Stimulated activated memory B cell treated with anti-CD40 and anti-IgM and Interleukin-4, amounts not matched to agents 10 μg/mL and 1 μg/mL and 100 μg/mL, for 72 hours (primary cell): ENCODE measurements at regions not wholly inside any gene's neighbourhood (a gene's known extent, or its start where the extent isn't known, plus 50 kb on each side); places are given as distances from the start of the nearest gene placed in this dataset.

ENCODE experiments used
- ATAC-seq: fragments of 150-1000 bp; cut with Tn5 transposase; 2 replicates; pipeline ENCODE4 v1.10.0; 2021
- H3K27ac Mint-ChIP-seq: one replicate; pipeline ENCODE4 v1.8.0; 2022; ENCODE audit warnings: mild to moderate bottlenecking, mixed read lengths
- H3K27me3 Mint-ChIP-seq: one replicate; pipeline ENCODE4 v1.8.0; 2022; ENCODE audit warnings: mixed read lengths
- H3K36me3 Mint-ChIP-seq: one replicate; pipeline ENCODE4 v1.8.0; 2022; ENCODE audit warnings: mixed read lengths
- H3K4me1 Mint-ChIP-seq: one replicate; pipeline ENCODE4 v1.8.0; 2022; ENCODE audit warnings: mixed read lengths
- H3K4me3 Mint-ChIP-seq: one replicate; pipeline ENCODE4 v1.8.0; 2022; ENCODE audit warnings: mild to moderate bottlenecking, moderate library complexity, mixed read lengths
- H3K9me3 Mint-ChIP-seq: one replicate; pipeline ENCODE4 v1.8.0; 2022; ENCODE audit warnings: mixed read lengths

- Mint-ChIP-seq H3K4me1 (no peaks in the 10 kb centered on the region), H3K9me3 (no peaks in the 10 kb centered on the region), H3K36me3 (no peaks in the 10 kb centered on the region), H3K27me3 (no peaks in the 10 kb centered on the region), H3K4me3 (no peak overlapping the region), H3K27ac (no peak overlapping the region)
- ATAC-seq, result no peak
Measured at GRCh38 chr7:11895337-11895736, 63.3 kb upstream of the THSD7A start.

- Mint-ChIP-seq H3K9me3 (no peaks in the 10 kb centered on the region), H3K4me1 (no peaks in the 10 kb centered on the region), H3K36me3 (no peaks in the 10 kb centered on the region), H3K27ac (no peak overlapping the region), H3K27me3 (no peaks in the 10 kb centered on the region), H3K4me3 (no peak overlapping the region)
- no peak for ATAC-seq
Measured at GRCh38 chr7:11896663-11897062, 64.7 kb upstream of the THSD7A start.

GRCh38 chr7:11899247-11899646 lies 67.2 kb upstream of the THSD7A start:
- H3K4me1 Mint-ChIP-seq, result no peaks in the 10 kb centered on the region
- no peak overlapping the region for H3K27ac Mint-ChIP-seq
- ATAC-seq, result no peak
- H3K36me3 Mint-ChIP-seq, result no peaks in the 10 kb centered on the region
- H3K27me3 Mint-ChIP-seq, result no peaks in the 10 kb centered on the region
- H3K9me3 Mint-ChIP-seq, result no peaks in the 10 kb centered on the region
- H3K4me3 Mint-ChIP-seq, result no peak overlapping the region

- H3K27ac Mint-ChIP-seq, result no peak overlapping the region
- H3K36me3 Mint-ChIP-seq, result no peaks in the 10 kb centered on the region
- no peaks in the 10 kb centered on the region for H3K4me1 Mint-ChIP-seq
- ATAC-seq, result no peak
- no peaks in the 10 kb centered on the region for H3K9me3 Mint-ChIP-seq
- no peak overlapping the region for H3K4me3 Mint-ChIP-seq
- H3K27me3 Mint-ChIP-seq, result no peaks in the 10 kb centered on the region
Measured at GRCh38 chr7:11910253-11910652, 78.3 kb upstream of the THSD7A start.

DNA sequence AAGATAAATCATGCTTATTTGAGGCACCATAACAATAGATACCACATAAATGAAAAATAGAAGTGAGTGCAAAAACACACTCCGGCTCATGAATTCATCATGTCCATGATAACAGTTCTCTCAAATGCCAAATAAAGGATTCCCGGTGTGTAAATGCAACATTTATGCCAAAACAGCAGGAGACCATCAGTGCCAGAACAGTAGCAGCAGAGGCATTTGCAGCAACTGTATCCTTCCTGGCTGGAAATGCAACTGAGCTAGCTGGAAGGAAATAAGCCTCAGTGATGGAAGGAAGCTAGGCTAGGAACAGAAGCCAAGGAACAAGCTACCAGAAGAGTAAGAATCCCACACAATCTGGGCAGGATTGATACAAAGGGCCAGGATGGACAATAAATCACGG lies 79.9 kb upstream of the THSD7A start:
- no peak for ATAC-seq
- H3K4me3 Mint-ChIP-seq, result no peak overlapping the region
- H3K9me3 Mint-ChIP-seq, result no peaks in the 10 kb centered on the region
- H3K27ac Mint-ChIP-seq, result no peak overlapping the region
- no peaks in the 10 kb centered on the region for H3K27me3 Mint-ChIP-seq
- H3K36me3 Mint-ChIP-seq, result no peaks in the 10 kb centered on the region
- H3K4me1 Mint-ChIP-seq, result no peaks in the 10 kb centered on the region

DNA sequence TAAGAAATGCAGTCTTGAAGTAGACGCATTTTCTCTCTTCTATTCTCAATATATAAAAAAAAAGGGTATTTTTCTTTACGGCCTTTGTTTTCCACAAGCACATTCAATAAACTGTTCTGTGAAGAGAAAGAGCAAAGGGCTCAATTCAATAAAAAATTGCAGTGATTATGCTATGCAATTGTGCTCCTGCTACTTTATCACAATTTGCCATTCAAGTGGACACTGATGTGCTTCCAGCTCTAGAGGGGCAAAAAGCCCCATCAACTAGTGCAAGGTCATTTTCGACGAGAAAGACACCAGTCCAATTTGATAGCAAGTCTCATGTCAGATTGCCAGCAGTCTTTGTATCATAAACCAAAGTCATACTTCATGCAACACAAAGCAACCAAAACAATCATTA lies 82.6 kb upstream of the THSD7A start:
- no peaks in the 10 kb centered on the region for H3K27me3 Mint-ChIP-seq
- H3K9me3 Mint-ChIP-seq, result peaks cover 2% of the 10 kb centered on the region
- no peak overlapping the region for H3K27ac Mint-ChIP-seq
- no peak overlapping the region for H3K4me3 Mint-ChIP-seq
- no peaks in the 10 kb centered on the region for H3K4me1 Mint-ChIP-seq
- ATAC-seq, result no peak
- no peaks in the 10 kb centered on the region for H3K36me3 Mint-ChIP-seq

DNA sequence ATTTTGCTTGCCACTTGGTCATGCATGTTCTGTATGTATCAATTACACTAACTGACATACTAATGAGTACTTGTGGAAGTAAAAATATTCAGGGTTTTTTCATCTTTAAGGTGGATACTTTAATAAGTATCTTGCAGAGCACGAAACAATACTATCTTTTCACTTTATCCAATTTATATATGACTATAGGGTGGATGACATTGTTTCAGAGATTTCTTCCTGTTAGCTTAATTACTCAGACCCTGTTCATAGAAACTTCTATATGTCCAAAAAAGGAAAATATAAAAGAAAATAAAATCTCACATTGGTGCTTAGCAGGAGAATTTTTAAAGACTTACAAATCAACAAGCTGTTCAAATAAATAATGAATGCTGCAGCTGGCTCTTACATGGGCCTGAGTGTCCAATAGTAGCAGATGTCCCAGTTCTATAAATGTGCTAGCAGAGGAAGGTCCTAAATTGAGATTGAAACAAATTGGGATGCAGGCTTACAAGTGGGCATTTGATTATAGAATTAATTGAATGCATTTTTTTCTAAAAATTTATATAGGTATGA lies 91.5 kb upstream of the THSD7A start:
- Mint-ChIP-seq H3K9me3 (peaks cover 2% of the 10 kb centered on the region), H3K27ac (no peak overlapping the region), H3K36me3 (no peaks in the 10 kb centered on the region), H3K4me3 (no peak overlapping the region), H3K27me3 (no peaks in the 10 kb centered on the region), H3K4me1 (no peaks in the 10 kb centered on the region)
- no peak for ATAC-seq

DNA sequence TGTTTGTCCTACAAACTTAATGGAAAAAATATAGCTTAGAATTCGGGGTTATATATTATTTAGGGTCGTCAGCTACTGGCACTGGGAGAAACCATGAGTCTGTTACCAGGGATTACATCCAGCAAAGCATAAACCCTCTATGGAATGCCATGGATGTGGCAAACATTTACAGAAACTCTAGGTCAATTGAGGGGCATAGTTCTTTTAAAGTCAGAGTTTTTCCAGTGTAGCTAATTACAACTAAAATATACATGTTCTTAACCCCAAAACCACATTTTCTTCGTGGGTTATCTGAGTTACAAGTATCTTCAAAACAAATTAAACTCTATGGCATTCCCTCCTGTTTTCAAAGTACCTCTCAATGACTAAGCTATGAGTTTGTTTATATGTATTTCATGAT lies 99.3 kb upstream of the THSD7A start:
- no peaks in the 10 kb centered on the region for H3K27me3 Mint-ChIP-seq

GRCh38 chr7:11934796-11935195 lies 102.8 kb upstream of the THSD7A start:
- ATAC-seq, result no peak
- Mint-ChIP-seq H3K4me1 (no peaks in the 10 kb centered on the region), H3K27ac (no peak overlapping the region), H3K4me3 (no peak overlapping the region), H3K27me3 (no peaks in the 10 kb centered on the region), H3K36me3 (no peaks in the 10 kb centered on the region), H3K9me3 (no peaks in the 10 kb centered on the region)

More for the DNA sequence above, 99.3 kb upstream of the THSD7A start:
- H3K36me3 Mint-ChIP-seq, result no peaks in the 10 kb centered on the region
- no peaks in the 10 kb centered on the region for H3K4me1 Mint-ChIP-seq
- no peaks in the 10 kb centered on the region for H3K9me3 Mint-ChIP-seq
- H3K27ac Mint-ChIP-seq, result no peak overlapping the region
- no peak for ATAC-seq
- no peak overlapping the region for H3K4me3 Mint-ChIP-seq

DNA sequence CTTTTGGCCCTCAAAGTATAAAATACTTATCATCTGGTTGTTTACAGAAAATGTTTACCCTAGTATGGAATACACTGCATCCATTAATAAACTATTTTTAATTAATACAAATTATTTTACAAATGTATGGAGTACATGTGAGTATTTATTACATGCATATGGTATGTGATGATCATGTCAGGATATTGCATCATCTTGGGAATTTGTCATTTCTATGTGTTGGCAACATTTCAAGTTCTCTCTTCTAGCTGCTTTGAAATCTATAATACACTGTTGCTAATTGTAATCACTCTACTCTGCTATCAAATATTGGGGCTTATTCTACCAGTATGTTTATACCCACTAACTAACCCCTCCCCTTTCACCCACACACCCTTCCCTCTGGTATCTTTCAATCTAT lies 103.9 kb upstream of the THSD7A start:
- no peaks in the 10 kb centered on the region for H3K9me3 Mint-ChIP-seq
- H3K36me3 Mint-ChIP-seq, result no peaks in the 10 kb centered on the region
- no peak overlapping the region for H3K27ac Mint-ChIP-seq
- ATAC-seq, result no peak
- H3K4me1 Mint-ChIP-seq, result no peaks in the 10 kb centered on the region
- H3K27me3 Mint-ChIP-seq, result no peaks in the 10 kb centered on the region
- H3K4me3 Mint-ChIP-seq, result no peak overlapping the region

GRCh38 chr7:11946794-11947193 lies 114.8 kb upstream of the THSD7A start:
- ATAC-seq, result no peak
- no peaks in the 10 kb centered on the region for H3K4me1 Mint-ChIP-seq
- H3K36me3 Mint-ChIP-seq, result no peaks in the 10 kb centered on the region
- H3K4me3 Mint-ChIP-seq, result no peak overlapping the region
- H3K27ac Mint-ChIP-seq, result no peak overlapping the region
- no peaks in the 10 kb centered on the region for H3K27me3 Mint-ChIP-seq
- H3K9me3 Mint-ChIP-seq, result peaks cover 12% of the 10 kb centered on the region

DNA sequence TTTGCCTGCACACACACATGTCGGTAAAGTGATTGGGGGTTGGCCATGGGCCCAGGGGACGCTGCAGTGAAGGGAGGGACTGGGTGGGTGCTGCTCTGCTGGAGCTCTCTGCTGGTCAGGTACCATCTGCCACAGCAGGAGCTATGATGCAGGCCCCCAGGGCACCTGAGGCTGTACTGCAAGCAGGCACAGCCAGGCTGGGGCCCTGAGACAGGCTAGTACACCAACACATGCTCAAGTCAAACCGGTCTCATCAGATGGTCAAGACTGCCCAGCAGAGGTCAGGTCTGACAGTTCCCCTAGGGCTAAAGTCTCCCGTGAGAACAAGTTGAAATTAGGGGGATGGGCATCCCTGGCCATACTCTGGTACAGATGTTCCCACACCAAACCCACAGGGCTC lies 118.3 kb upstream of the THSD7A start:
- ATAC-seq, result no peak
- Mint-ChIP-seq H3K27ac (no peak overlapping the region), H3K36me3 (no peaks in the 10 kb centered on the region), H3K9me3 (peaks cover 8% of the 10 kb centered on the region), H3K27me3 (no peaks in the 10 kb centered on the region), H3K4me1 (no peaks in the 10 kb centered on the region), H3K4me3 (no peak overlapping the region)

- peaks cover 6% of the 10 kb centered on the region for H3K9me3 Mint-ChIP-seq
- H3K36me3 Mint-ChIP-seq, result no peaks in the 10 kb centered on the region
- no peaks in the 10 kb centered on the region for H3K4me1 Mint-ChIP-seq
- no peak for ATAC-seq
- H3K4me3 Mint-ChIP-seq, result no peak overlapping the region
- H3K27me3 Mint-ChIP-seq, result no peaks in the 10 kb centered on the region
- H3K27ac Mint-ChIP-seq, result no peak overlapping the region
Measured at GRCh38 chr7:11950942-11951341, 118.9 kb upstream of the THSD7A start.

GRCh38 chr7:11951909-11952308 lies 119.9 kb upstream of the THSD7A start:
- no peak overlapping the region for H3K4me3 Mint-ChIP-seq
- no peaks in the 10 kb centered on the region for H3K36me3 Mint-ChIP-seq
- ATAC-seq, result no peak
- no peaks in the 10 kb centered on the region for H3K27me3 Mint-ChIP-seq
- no peak overlapping the region for H3K27ac Mint-ChIP-seq
- peaks cover 3% of the 10 kb centered on the region for H3K9me3 Mint-ChIP-seq
- H3K4me1 Mint-ChIP-seq, result no peaks in the 10 kb centered on the region

DNA sequence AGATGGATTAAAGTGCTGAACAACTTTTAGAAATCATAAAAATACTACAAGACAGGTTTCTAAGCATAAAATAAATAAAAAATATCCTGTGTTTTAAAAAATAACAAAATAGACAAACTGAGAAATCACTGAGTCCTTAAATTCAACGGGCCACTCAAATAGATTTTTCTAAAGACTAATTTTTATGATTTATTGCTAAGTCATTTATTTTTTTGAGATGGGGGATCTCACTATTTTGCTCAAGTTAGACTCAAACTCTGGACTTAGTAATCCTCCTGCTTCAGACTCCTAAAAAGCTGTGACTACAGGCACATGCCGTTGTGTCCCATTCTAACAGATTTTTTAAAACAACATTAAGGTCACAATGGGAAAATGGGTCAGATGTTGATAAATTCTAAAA lies 121.0 kb upstream of the THSD7A start:
- no peaks in the 10 kb centered on the region for H3K36me3 Mint-ChIP-seq
- no peaks in the 10 kb centered on the region for H3K27me3 Mint-ChIP-seq
- no peaks in the 10 kb centered on the region for H3K9me3 Mint-ChIP-seq
- no peak overlapping the region for H3K27ac Mint-ChIP-seq
- H3K4me3 Mint-ChIP-seq, result no peak overlapping the region
- no peak for ATAC-seq
- H3K4me1 Mint-ChIP-seq, result no peaks in the 10 kb centered on the region

DNA sequence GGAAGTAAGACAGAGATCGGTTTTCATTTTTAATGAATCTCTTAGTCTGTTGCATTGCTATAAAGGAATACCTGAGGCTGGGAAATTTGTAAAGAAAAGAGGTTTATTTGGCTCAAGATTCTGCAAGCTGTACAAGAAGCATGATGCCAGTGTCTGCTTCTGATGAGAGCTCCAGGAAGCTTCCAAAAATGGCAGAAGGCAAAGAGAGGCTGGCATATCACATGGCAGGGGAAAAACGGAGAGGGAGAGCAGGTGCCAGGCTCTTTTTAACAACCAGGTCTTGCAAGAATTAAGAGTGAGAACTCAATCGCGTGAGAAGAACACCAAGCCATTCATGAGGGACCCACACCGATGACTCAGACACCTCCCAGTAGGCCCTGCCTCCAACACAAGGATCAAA lies 125.0 kb upstream of the THSD7A start:
- Mint-ChIP-seq H3K9me3 (no peaks in the 10 kb centered on the region), H3K36me3 (no peaks in the 10 kb centered on the region), H3K4me1 (no peaks in the 10 kb centered on the region), H3K4me3 (no peak overlapping the region), H3K27me3 (no peaks in the 10 kb centered on the region), H3K27ac (no peak overlapping the region)
- ATAC-seq, result no peak

GRCh38 chr7:11957956-11958355 lies 126.0 kb upstream of the THSD7A start:
- H3K4me1 Mint-ChIP-seq, result no peaks in the 10 kb centered on the region
- H3K4me3 Mint-ChIP-seq, result no peak overlapping the region
- no peak for ATAC-seq
- H3K36me3 Mint-ChIP-seq, result no peaks in the 10 kb centered on the region
- no peak overlapping the region for H3K27ac Mint-ChIP-seq
- no peaks in the 10 kb centered on the region for H3K9me3 Mint-ChIP-seq
- H3K27me3 Mint-ChIP-seq, result no peaks in the 10 kb centered on the region
